ENCODE measurements at regions not wholly inside any gene's neighbourhood (a gene's known extent, or its start where the extent isn't known, plus 50 kb on each side); places are given as distances from the start of the nearest gene placed in this dataset.
A peak's percentile ranks its signal among the peaks of the same experiment; 100 is the strongest.

DNA sequence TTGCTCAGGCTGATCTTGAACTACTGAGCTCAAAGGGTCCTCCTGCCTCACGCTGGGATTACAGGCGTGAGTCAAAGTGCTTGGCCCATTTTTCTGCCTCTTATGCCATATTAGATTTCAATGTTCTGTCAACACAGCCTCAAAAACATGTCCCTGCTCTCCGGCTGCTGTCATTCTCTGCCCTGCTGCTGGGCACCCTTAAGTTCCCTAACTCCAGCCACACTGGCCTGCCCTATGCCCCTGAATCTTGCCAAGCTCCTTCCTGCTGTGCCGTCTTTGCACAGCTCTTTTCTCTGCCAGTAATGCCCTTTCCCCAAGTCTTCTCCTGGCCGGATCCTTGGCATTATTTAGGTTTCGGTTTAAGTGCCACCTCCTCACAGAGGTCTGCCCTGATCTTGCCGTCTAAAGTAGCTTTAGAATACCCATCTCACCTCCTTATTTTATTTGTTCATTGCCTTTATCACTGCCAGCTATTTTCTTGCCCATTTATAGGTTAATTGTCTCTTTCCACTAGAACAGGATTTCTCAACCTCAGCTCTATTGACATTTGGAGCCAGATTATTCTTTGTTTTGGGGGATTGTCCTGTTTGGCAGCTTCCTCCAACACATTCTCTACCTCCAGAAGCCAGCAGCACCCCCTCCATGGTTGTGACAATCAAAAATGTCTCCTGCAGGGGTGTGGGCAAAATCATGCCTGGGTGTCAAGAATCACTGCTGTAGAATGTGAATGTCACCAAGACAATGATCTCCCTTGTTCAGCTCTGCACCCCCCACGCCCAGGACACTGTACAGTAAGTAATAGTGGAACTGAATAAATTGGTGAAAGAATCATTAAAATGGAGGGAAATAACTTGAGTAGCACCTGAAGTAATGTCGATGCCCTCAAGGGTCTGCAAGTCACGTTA, 168.2 kb downstream of the CYLD start:
- DNase-seq, result no peak

GRCh38 chr16:50908468-50908867, 166.6 kb downstream of the CYLD start:
- no peak for DNase-seq

DNA sequence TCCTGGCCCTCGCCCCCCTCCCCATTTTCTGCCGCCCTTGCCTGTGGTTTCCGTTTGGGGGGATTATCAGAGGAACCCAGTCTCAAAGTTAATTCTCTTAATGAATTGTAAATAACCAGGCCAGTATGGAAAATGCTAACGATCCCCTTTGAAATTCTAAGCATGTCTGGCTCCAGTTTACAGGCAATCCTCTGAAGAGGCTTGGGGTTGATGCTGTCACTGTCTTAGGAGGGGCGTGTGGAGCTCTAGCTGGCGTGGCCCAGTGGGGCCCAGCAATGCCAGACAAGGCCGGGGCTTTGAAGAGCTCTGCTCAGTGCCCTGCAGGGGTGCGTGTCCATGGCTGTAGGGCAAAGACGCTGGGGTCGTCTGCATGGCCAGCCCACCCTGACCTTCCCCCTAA, 164.6 kb downstream of the CYLD start:
- no peak for DNase-seq

GRCh38 chr16:50902457-50902856, 160.6 kb downstream of the CYLD start:
- DNase-seq, result no peak

DNA sequence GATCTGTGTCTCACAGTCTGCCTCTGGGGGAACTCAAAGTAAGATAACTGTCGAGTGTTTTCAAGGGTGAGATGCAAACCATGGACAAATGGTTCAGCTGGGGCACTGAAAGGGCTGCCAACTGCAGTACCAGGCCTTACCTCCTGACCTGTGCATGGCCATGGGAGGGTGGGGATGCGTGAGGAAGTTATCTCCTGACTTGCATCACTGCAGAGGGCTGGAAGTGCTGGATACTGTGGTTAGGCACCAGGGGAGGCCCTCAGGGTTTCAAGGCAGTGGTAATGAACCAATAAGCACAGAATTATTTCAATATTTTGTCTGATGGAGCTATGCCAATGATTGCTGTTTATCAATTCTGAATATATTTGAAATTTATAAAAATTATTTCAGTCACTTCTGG, 159.2 kb downstream of the CYLD start:
- DNase-seq, result no peak

GRCh38 chr16:50900391-50900942, 158.6 kb downstream of the CYLD start:
- DNase-seq, result no peak

- DNase-seq, result no peak
These were observed 158.1 kb downstream of the CYLD start for GRCh38 chr16:50899951-50900350.

DNA sequence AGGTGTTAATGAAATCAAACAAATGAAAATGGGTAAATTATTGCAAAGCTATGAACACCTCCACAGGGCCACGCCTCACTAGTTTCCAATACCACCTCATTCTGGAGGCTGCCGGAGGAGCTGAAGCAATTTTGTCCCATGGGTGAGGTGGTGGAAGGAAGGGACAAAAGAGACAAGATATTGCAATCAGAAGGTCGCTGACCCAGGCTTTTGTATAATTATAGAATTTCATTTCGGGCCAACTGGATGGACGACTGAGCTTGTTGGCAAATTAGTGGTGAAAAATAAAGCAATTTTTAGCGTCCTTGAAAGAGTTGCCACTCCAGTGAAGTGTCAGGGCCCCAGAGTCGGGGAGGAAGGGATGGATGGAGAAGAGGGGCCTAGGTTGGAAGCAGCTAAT, 147.9 kb downstream of the CYLD start:
- no peak for DNase-seq

DNA sequence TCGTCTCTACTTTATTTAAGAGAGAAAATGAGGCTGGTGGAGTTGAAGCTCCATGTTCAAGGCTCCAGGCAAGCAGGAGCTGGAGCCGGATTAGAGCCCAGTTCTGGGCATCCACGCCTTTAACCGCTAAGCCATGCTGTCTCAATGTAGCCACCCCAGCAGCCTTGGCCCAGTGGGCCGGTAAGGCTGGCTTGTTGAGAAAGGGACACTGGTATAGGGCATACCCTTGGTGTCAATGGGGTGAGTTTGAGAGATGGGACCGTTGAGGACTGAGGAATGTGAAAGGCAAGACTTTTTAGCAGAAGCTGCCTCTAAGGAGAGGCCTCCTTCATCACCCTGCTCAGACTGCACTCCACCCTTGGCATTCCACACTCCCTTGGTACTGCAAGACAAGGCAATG, 147.4 kb downstream of the CYLD start:
- no peak for DNase-seq

DNA sequence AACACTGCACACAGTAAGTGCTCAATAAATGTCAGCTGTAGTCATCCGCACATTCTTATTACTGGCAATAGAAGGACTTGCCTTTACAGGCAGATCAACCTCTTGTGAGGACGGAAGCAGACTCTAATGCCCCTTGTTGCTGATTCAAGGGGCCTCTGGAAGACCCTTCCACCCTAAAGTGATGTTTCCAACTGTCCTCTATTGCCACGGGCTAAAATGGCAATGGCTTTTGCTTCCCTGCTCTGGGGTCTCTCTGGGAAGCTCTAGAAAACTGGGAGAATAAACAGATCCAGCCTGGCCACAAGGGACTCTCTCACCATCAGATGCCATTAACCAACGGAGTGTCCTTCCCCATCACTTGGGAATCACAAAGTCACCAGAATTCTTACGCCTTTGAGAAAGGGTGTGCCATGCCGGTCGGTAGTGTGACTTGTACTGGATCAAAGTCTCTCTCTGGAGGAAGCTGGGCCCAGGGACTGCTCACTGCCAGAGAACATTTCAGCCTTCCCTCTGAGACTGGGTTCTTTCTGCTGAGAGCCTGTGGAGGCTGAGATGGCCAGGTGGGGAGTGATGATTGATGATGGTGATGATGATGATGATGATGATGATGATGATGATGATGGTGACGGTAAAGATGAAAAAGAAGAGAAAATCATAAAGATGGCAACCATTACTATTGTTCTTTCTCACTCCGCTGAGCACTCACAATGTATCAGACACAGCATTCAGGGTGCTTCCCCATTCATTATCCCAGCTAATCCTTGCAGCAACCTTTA, 146.8 kb downstream of the CYLD start:
- no peak for DNase-seq

GRCh38 chr16:50887500-50888298, 145.8 kb downstream of the CYLD start:
- no peak for DNase-seq

- DNase-seq, result peak; percentile 15
These were observed 142.4 kb downstream of the CYLD start for GRCh38 chr16:50884066-50884860.

- no peak for DNase-seq
These were observed 140.1 kb downstream of the CYLD start for GRCh38 chr16:50881956-50882355.

- no peak for DNase-seq
These were observed 139.5 kb downstream of the CYLD start for GRCh38 chr16:50881331-50881830.

DNA sequence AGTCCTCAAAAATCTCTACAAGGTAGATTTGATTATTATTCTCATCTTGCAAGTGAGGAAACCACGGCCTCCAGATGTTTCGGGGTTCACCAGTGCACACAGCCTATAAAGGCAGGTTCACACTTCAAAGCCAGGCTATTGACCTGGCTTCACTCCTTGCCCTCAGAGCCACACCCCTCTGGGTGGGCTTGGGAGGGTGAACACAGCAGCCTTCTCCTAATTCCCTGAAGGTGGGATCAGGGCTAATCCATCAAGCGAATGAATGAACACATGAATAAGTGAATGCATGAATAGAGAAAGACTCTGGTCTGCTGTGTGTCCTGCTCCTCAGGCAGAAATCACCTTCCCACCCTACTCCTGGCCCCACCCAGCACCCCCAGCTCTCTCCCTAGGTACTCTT, 139.0 kb downstream of the CYLD start:
- DNase-seq, result no peak

DNA sequence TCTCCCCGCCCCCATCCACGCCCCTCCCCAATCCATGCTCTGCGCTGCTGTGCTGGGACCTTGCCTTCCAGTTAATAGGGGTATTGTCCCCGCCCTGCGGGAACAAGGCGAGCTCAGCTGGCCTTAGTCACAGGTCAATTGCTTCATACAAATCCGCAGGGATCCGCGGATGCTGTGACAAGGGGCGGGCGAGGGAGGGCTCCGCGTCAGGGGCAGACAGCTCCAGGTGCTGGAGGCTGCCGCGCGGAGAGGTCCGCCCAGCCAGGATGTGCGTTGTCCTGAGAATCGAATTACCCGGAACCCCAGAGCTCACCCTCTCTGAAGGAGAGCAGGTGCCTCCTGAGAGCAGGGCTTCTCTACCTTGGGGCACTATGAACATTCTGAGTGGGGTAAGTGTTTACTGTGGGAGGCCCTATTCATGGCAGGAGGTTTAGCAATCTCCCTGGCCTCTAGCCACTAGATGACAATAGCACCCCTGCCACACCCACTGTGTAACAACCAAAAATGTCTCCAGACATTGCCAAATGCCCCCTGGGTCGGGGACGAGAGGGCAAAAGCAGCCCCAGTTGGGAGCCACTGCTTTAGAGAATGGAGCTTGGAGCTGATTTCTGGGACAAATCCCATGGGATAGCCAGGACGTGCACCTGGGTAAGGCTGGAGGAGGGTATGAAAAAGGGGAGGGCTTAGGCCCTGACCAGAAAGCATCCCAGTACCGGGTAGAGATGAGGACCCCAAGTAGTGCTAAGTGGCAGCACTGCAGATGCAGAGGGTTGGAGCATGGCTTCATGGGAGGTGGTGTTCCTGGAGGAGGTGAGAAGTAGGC, 138.2 kb downstream of the CYLD start:
- DNase-seq, result no peak

- no peak for DNase-seq
These were observed 137.2 kb downstream of the CYLD start for GRCh38 chr16:50878966-50879615.

GRCh38 chr16:50878536-50878935, 136.7 kb downstream of the CYLD start:
- no peak for DNase-seq

DNA sequence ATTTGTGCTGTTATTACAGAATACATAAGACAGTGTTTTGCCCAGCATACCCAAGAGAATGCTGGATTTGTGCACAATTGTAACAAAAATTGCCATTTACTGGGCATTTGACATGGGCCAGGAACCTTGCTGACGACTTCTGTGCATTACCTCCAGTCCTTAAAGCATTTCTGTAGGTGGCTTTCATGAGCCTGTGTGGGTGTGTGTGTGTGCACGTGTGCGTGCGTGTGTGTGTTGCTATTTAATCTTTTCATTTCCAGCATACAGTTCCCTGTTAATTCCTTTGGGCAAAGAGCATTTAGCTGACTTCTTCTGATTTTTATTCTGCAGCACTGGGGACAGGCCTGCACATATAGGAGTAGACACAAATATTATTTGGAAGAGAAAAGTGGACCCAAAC, 134.4 kb downstream of the CYLD start:
- no peak for DNase-seq

DNA sequence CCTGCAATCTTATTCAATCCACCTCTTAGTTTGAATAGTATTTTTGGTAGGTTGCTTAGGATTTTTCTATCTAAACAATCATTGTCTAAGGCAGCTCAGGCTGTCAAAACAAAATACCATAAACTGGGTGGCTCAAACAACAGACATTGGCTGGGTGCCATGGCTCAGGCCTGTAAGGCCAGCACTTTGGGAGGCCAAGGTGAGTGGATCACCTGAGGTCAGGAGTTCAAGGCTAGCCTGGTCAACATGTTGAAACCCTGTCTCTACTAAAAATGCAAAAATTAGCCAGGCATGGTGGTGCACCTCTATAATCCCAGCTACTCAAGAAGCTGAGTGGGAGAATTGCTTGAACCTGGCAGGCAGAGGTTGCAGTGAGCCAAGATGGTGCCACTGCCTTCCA, 126.7 kb downstream of the CYLD start:
- DNase-seq, result no peak

- DNase-seq, result no peak
These were observed 124.9 kb downstream of the CYLD start for GRCh38 chr16:50866806-50867205.

All from stimulated activated CD4-positive, alpha-beta T cell treated with anti-CD3 and anti-CD28 coated beads, Interleukin-12 subunit alpha, Interleukin-12 subunit beta, amount 100 ng/mL, for 4 hours (primary cell).